Panc1 (cell line): ENCODE measurements at regions not wholly inside any gene's neighbourhood (a gene's known extent, or its start where the extent isn't known, plus 50 kb on each side); places are given as distances from the start of the nearest gene placed in this dataset.

Source experiments
- ATAC-seq: fragments of 200-7000 bp; cut with Tn5 transposase; 2 replicates; pipeline ENCODE4 v1.9.1; 2020; ENCODE audit warnings: mild to moderate bottlenecking, moderate library complexity
- BruUV-seq: library from RNA; stranded (reverse); fragments of 400-500 nt; replicated peaks from 2 replicates; lab custom pipeline; 2021; lab: Mats Ljungman, UMichigan
- CTCF ChIA-PET: fragments of 300-600 bp; sonication (Branson Sonifier 250); formaldehyde crosslinking; loops from one replicate; lab custom pipeline; 2022; ENCODE audit warnings: antibody characterized with exemption; lab: Charles Lee
- POLR2A ChIA-PET: fragments of 300-600 bp; sonication (Branson Sonifier 250); formaldehyde crosslinking; loops from one replicate; lab custom pipeline; 2022; ENCODE audit warnings: antibody characterized with exemption; lab: Charles Lee
- DNase-seq: peaks from one replicate; pipeline ENCODE4 v3.0.0-alpha.2; 2010; ENCODE audit warnings: low read depth, low spot score
- H3K27ac ChIP-seq: 2 replicates; pipeline ENCODE4 v1.5.1; 2011; ENCODE audit warnings: mild to moderate bottlenecking, low read length, inconsistent platforms
- H3K27me3 ChIP-seq: fragments of 200-500 bp; sonication (Bioruptor generic); 2 replicates; pipeline ENCODE4 v1.6.0; 2014; ENCODE audit warnings: low read length, inconsistent platforms; ENCODE audit not compliant: control insufficient read depth, insufficient read depth
- H3K36me3 ChIP-seq: fragments of 200-500 bp; sonication (Bioruptor generic); 2 replicates; pipeline ENCODE4 v1.5.1; 2014; ENCODE audit warnings: inconsistent platforms, mild to moderate bottlenecking, low read length, moderate library complexity; ENCODE audit not compliant: control insufficient read depth, insufficient read depth
- H3K4me1 ChIP-seq: 2 replicates; pipeline ENCODE4 v1.5.1; 2011; ENCODE audit warnings: inconsistent platforms, mild to moderate bottlenecking, low read length, moderate library complexity; ENCODE audit not compliant: control insufficient read depth, insufficient read depth
- H3K4me3 ChIP-seq, 2 experiments: 2 replicates each; pipeline ENCODE4 v1.5.1; 2011 to 2012; ENCODE audit warnings: low read depth in 2 of 2, low read length in 2 of 2, mild to moderate bottlenecking in 2 of 2, inconsistent platforms in 1 of 2, moderate library complexity in 1 of 2
- H3K9me3 ChIP-seq: fragments of 200-500 bp; sonication (Bioruptor generic); 2 replicates; pipeline ENCODE4 v1.5.1; 2014; ENCODE audit warnings: low read depth, mild to moderate bottlenecking, inconsistent platforms, low read length, moderate library complexity; ENCODE audit not compliant: control insufficient read depth, insufficient read depth
- CTCF ChIP-seq: fragments of 450-650 bp; IDR thresholded peaks from 2 replicates; pipeline ENCODE4 v1.5.1; 2017; ENCODE audit warnings: mild to moderate bottlenecking
- POLR2AphosphoS5 ChIP-seq: IDR thresholded peaks from 2 replicates; pipeline ENCODE4 v1.6.1; 2012; ENCODE audit warnings: mild to moderate bottlenecking, low read depth, low read length, moderate library complexity
- SIN3A ChIP-seq: IDR thresholded peaks from 2 replicates; pipeline ENCODE4 v1.6.1; 2012; ENCODE audit warnings: low read depth, mild to moderate bottlenecking, low read length, moderate library complexity, borderline replicate concordance; ENCODE audit not compliant: insufficient read depth
- TCF7L2 ChIP-seq: IDR thresholded peaks from 2 replicates; pipeline ENCODE4 v1.6.1; 2011; ENCODE audit warnings: mild to moderate bottlenecking, low read depth, low read length, inconsistent platforms
- in situ Hi-C: cut with HindIII; loops from 2 replicates; pipeline ENCODE4 v1.10.0; 2016; ENCODE audit warnings: low sequenced_read_pairs, low pct_unique_long_range_greater_than_20kb
- intact Hi-C: fragments of 100-400 bp; cut with micrococcal nuclease; formaldehyde crosslinking; loops from one replicate; pipeline ENCODE4 v1.10.0; 2022; ENCODE audit not compliant: unreplicated experiment
- TF ChIP-seq, protein P1 (sequence below), 2 experiments: IDR thresholded peaks; 2 replicates each; pipeline ENCODE4 v1.6.1; 2011 to 2012; ENCODE audit warnings: low read depth in 2 of 2, control low read depth in 1 of 2, low read length in 1 of 2, mild to moderate bottlenecking in 1 of 2, moderate library complexity in 1 of 2; ENCODE audit not compliant: insufficient read depth in 1 of 2

GRCh38 chr14:61893371-61893940, 131.2 kb downstream of the SNAPC1 start:
- ChIA-PET CTCF (interaction anchor here (0.7 to 1.4 kb wide), 2 partner anchors 104 to 233 kb away, joined by 5 to 11 read pairs; no protein-coding TSS in a partner anchor), POLR2A (no interaction called here)
- Histone ChIP-seq H3K4me3 (no peak overlapping the region), H3K4me1 (no peaks in the 10 kb centered on the region), H3K36me3 (no peaks in the 10 kb centered on the region), H3K27me3 (no peaks in the 10 kb centered on the region; the same call in 1 of the 2 replicates), H3K9me3 (no peaks in the 10 kb centered on the region), H3K27ac (no peak overlapping the region)
- in situ Hi-C loops: no loop called here
- TF ChIP-seq SIN3A (no peak), POLR2AphosphoS5 (no peak), CTCF (no peak), TCF7L2 (no peak)
- TF ChIP-seq, protein P1, sequence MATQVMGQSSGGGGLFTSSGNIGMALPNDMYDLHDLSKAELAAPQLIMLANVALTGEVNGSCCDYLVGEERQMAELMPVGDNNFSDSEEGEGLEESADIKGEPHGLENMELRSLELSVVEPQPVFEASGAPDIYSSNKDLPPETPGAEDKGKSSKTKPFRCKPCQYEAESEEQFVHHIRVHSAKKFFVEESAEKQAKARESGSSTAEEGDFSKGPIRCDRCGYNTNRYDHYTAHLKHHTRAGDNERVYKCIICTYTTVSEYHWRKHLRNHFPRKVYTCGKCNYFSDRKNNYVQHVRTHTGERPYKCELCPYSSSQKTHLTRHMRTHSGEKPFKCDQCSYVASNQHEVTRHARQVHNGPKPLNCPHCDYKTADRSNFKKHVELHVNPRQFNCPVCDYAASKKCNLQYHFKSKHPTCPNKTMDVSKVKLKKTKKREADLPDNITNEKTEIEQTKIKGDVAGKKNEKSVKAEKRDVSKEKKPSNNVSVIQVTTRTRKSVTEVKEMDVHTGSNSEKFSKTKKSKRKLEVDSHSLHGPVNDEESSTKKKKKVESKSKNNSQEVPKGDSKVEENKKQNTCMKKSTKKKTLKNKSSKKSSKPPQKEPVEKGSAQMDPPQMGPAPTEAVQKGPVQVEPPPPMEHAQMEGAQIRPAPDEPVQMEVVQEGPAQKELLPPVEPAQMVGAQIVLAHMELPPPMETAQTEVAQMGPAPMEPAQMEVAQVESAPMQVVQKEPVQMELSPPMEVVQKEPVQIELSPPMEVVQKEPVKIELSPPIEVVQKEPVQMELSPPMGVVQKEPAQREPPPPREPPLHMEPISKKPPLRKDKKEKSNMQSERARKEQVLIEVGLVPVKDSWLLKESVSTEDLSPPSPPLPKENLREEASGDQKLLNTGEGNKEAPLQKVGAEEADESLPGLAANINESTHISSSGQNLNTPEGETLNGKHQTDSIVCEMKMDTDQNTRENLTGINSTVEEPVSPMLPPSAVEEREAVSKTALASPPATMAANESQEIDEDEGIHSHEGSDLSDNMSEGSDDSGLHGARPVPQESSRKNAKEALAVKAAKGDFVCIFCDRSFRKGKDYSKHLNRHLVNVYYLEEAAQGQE (IDR thresholded peaks at IDR 0.05; ENCODE audit: insufficient read depth in 1 of 2, low read depth in 2 of 2, low read length in 1 of 2): no peak
- intact Hi-C loops: no loop called here
- BruUV-seq: no TSS peak
- ATAC-seq: no peak
- no peak for DNase-seq

- in situ Hi-C loops: no loop called here
- CTCF ChIA-PET: interaction anchor here (0.7 to 1.4 kb wide), 3 partner anchors 232 to 276 kb away, joined by 3 to 5 read pairs (median 4); no protein-coding TSS in a partner anchor
- POLR2A ChIA-PET: no interaction called here
- BruUV-seq: no TSS peak
- H3K27me3 ChIP-seq: no peaks in the 10 kb centered on the region; the same call in 1 of the 2 replicates
- DNase-seq (peak; percentile 25), ATAC-seq (no peak)
- intact Hi-C loops: loop anchor here (2.0 kb wide), 1 partner anchor 232 kb away; no protein-coding TSS in a partner anchor
- TF ChIP-seq CTCF: peak; percentile 83
- TF ChIP-seq POLR2AphosphoS5: no peak
- TF ChIP-seq SIN3A: no peak
- TF ChIP-seq, protein P1 (IDR thresholded peaks at IDR 0.05; ENCODE audit: insufficient read depth in 1 of 2, low read depth in 2 of 2, low read length in 1 of 2): no peak
- H3K9me3 ChIP-seq: no peaks in the 10 kb centered on the region
- no peaks in the 10 kb centered on the region for H3K4me1 ChIP-seq
- no peak overlapping the region for H3K4me3 ChIP-seq
- no peak overlapping the region for H3K27ac ChIP-seq
- H3K36me3 ChIP-seq: no peaks in the 10 kb centered on the region
Observed at GRCh38 chr14:61894452-61895077, 132.3 kb downstream of the SNAPC1 start.
